HG02981 (cell line): ENCODE measurements at regions not wholly inside any gene's neighbourhood (a gene's known extent, or its start where the extent isn't known, plus 50 kb on each side); places are given as distances from the start of the nearest gene placed in this dataset.

Experiments
- ATAC-seq: cut with Tn5 transposase; IDR thresholded peaks from one replicate; pipeline ENCODE4 v1.9.1; 2021; ENCODE audit warnings: mild to moderate bottlenecking, moderate library complexity; ENCODE audit not compliant: unreplicated experiment

GRCh38 chr4:37165844-37166243, 78.7 kb upstream of the NWD2 start:
- no peak for ATAC-seq

DNA sequence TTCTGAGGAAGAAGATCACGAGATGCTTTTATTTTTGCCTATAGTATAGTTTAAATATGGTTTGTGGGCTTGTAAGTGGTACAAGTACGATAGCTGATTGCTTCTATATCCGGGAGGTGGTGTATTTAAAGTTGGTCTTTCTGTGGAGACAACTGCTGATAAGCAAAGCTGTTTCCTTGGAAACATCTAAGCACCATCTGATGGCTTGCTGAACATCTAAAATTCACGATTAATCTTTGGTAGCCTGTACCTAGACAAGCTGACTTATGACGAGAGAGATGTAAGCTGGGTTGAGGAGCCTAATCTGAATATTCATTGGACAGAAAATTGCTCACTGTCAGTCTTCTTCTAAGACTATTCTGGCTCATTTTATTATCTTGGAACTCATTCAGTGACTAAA, 74.6 kb upstream of the NWD2 start:
- ATAC-seq = no peak

- no peak for ATAC-seq
Measured at GRCh38 chr4:37188100-37188499, 56.4 kb upstream of the NWD2 start.
